Peyer's patch (tissue), 4 donors: ENCODE measurements at regions not wholly inside any gene's neighbourhood (a gene's known extent, or its start where the extent isn't known, plus 50 kb on each side); places are given as distances from the start of the nearest gene placed in this dataset.

ENCODE experiments used
- POLR2A ChIP-seq, 2 donors: fragments of 450-650 bp; IDR thresholded peaks; one replicate each; pipeline ENCODE4 v1.5.1; 2017; ENCODE audit warnings: antibody characterized with exemption in 2 of 2, mild to moderate bottlenecking in 2 of 2, moderate library complexity in 2 of 2
- TF ChIP-seq, protein P1 (sequence below), 6 experiments: fragments of 450-650 bp in 4 of 6; fragments of 200-600 bp in 2 of 6; sonication (generic) in 1 of 6; IDR thresholded peaks; one replicate each; pipeline ENCODE4 v1.5.1; 2017 to 2019; ENCODE audit warnings: antibody characterized with exemption in 6 of 6, mild to moderate bottlenecking in 3 of 6, moderate library complexity in 1 of 6

DNA sequence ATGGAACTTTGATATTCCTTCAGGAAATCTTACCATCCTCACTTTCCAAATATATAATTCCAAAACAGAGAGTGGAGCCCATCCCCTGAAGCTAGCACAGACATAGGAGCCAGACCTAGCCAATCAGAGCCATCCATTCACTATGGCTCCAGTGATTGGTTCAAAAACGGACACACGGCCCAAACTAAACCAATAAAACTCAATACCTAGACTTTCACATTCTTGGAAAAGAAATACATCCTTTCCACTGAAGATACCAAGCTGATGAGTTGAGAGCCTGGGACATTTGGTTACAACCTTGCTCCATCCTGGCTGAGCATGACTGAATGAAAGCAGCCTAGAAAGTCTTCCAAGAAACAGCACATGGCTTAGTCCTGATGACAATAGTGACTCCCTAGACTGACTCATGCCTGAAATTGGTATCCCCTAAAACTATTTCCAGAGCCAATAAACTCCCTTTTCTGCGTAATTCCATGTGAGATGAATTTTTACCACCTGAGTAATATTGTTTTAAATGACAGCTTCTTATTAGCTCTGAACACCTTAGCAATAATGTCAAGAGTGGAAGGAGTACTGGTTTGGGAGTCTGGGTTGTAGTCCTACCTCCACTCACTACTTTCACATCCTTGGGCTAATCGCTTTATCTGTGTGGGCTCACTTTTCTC lies 189.6 kb upstream of the LNX1 start:
- TF ChIP-seq, protein P1, sequence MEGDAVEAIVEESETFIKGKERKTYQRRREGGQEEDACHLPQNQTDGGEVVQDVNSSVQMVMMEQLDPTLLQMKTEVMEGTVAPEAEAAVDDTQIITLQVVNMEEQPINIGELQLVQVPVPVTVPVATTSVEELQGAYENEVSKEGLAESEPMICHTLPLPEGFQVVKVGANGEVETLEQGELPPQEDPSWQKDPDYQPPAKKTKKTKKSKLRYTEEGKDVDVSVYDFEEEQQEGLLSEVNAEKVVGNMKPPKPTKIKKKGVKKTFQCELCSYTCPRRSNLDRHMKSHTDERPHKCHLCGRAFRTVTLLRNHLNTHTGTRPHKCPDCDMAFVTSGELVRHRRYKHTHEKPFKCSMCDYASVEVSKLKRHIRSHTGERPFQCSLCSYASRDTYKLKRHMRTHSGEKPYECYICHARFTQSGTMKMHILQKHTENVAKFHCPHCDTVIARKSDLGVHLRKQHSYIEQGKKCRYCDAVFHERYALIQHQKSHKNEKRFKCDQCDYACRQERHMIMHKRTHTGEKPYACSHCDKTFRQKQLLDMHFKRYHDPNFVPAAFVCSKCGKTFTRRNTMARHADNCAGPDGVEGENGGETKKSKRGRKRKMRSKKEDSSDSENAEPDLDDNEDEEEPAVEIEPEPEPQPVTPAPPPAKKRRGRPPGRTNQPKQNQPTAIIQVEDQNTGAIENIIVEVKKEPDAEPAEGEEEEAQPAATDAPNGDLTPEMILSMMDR (IDR thresholded peaks at IDR 0.05) = no peak
- no peak for TF ChIP-seq POLR2A (IDR thresholded peaks at IDR 0.05)
